ENCODE measurements at regions not wholly inside any gene's neighbourhood (a gene's known extent, or its start where the extent isn't known, plus 50 kb on each side); places are given as distances from the start of the nearest gene placed in this dataset.

DNA sequence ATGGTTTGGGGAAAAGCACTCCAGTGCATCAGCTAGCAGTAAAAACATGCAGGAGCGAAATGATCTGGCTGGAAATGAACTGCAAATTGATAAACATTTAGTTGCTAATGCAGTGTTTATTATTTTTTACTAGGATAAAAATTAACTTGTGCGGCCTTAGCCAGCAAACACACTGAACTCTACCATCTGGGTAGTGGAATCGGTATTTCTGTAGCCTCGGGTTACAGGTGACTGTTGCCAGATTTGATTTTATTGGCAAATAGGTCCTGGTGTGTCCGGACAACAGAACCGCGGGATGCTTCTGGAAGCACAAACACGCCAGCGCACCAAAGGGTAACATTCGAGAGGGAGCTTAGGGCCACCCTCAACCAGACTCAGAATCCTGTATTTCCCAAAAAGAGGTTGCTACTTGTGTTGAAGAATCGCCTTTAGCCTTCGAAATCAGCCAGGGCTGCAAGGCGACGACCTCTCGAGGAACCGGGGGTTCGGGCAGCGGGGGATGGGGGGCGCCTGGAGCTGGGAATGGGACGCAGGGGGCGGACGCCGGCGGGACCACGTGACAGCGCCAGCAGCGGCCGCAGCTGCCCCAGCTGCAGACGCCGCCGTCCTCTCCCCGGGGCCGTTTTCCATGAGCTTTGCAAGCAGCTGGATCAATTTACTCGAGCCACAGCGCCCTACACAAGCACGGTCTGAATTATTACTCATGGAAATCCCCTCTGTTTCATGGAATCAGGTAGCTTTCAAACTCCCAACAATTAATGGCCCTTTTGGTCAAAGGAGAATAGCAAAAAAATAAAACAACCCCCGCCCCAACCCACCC is 158.8 kb downstream of the TOMM20 start:
- no peak overlapping the region for H3K4me3 ChIP-seq (replicated peaks in 1 of 3; ENCODE audit: insufficient read depth in 1 of 3, low read depth in 2 of 3, low read length in 3 of 3)
- no TSS peak for BruUV-seq (replicated peaks)
- CTCF ChIA-PET (ENCODE audit: low intra/inter-chr PET ratio, low total read pairs): no interaction called here
- in situ Hi-C loops (cut with HindIII; ENCODE audit: extremely low pct_ligation_motif_present, low pct_unique_long_range_greater_than_20kb): loop anchor here (10.0 kb wide), 1 partner anchor 475 kb away; no protein-coding TSS in a partner anchor
- H3K27ac ChIP-seq (ENCODE audit: extremely low read length, insufficient read depth, low read length): no peak overlapping the region
- FAIRE-seq (no peak), ATAC-seq (no peak), DNase-seq (ENCODE audit: low spot score) (no peak)
- no peaks in the 10 kb centered on the region for H3K9me3 ChIP-seq (ENCODE audit: low read length)
- no peak overlapping the region for H3K4me2 ChIP-seq (ENCODE audit: low read depth, low read length)
- WGBS (ENCODE audit: low lambda C conversion rate): 97% methylated on average over 37 of the region's 37 CpGs
- H3K36me3 ChIP-seq (replicated peaks in 1 of 2; ENCODE audit: control insufficient read depth in 1 of 2, insufficient read depth in 2 of 2, low read length in 2 of 2): no peaks in the 10 kb centered on the region
- H3K4me1 ChIP-seq (ENCODE audit: insufficient read depth, low read length): peaks cover 74% of the 10 kb centered on the region
- TF ChIP-seq ZSCAN25 (CRISPR knock-in tag; IDR thresholded peaks at IDR 0.05): no peak
- TF ChIP-seq ZNF782 (CRISPR knock-in tag; IDR thresholded peaks at IDR 0.05; ENCODE audit: borderline replicate concordance): no peak
- TF ChIP-seq ZNF282 (IDR thresholded peaks at IDR 0.05; ENCODE audit: partially characterized antibody): no peak
- TF ChIP-seq ZNF780A (CRISPR knock-in tag; IDR thresholded peaks at IDR 0.05): no peak
- TF ChIP-seq, protein P1, sequence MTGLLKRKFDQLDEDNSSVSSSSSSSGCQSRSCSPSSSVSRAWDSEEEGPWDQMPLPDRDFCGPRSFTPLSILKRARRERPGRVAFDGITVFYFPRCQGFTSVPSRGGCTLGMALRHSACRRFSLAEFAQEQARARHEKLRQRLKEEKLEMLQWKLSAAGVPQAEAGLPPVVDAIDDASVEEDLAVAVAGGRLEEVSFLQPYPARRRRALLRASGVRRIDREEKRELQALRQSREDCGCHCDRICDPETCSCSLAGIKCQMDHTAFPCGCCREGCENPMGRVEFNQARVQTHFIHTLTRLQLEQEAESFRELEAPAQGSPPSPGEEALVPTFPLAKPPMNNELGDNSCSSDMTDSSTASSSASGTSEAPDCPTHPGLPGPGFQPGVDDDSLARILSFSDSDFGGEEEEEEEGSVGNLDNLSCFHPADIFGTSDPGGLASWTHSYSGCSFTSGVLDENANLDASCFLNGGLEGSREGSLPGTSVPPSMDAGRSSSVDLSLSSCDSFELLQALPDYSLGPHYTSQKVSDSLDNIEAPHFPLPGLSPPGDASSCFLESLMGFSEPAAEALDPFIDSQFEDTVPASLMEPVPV (CRISPR knock-in tag; IDR thresholded peaks at IDR 0.05): no peak
- H3K9ac ChIP-seq (ENCODE audit: insufficient read depth, low read depth, low read length): no peak overlapping the region
- no peak overlapping the region for H2AFZ ChIP-seq (ENCODE audit: low read length)
- POLR2A ChIA-PET: interaction anchor here (1.0 to 12.9 kb wide), 2 partner anchors 9 to 94 kb away, joined by 3 to 657 read pairs; no protein-coding TSS in a partner anchor
- H3K79me2 ChIP-seq (ENCODE audit: insufficient read depth, low read length): no peaks in the 10 kb centered on the region
- no peaks in the 10 kb centered on the region for H3K27me3 ChIP-seq (ENCODE audit: control insufficient read depth in 1 of 2, insufficient read depth in 2 of 2, low read length in 2 of 2)
- H4K20me1 ChIP-seq (ENCODE audit: insufficient read depth, low read length): no peaks in the 10 kb centered on the region
- intact Hi-C loops (cut with micrococcal nuclease; ENCODE audit: unreplicated experiment): no loop called here

DNA sequence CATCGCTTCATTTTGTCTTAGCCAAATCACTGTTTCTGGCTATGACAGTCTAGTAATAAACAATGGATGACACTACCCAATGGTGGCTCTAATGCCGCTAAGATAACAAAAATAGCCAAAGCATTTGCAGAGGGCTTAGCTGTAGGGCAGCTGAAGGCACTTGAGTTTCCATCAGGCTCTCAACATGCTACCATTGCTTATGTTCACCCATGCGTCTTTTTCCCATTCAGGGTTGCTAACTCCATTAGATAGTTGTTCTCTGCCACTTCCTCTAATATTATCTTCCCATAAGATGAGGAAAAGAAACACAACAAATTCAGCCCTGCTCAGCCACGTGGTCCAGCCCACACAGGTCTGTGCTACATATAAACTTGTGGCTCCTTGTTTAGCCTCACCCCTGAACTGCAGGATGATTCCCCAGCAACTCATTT is 159.6 kb downstream of the TOMM20 start:
- peaks cover 74% of the 10 kb centered on the region for H3K4me1 ChIP-seq (ENCODE audit: insufficient read depth, low read length)
- FAIRE-seq (no peak), DNase-seq (ENCODE audit: low spot score) (no peak), ATAC-seq (no peak)
- no peak overlapping the region for H2AFZ ChIP-seq (ENCODE audit: low read length)
- ChIA-PET CTCF (ENCODE audit: low intra/inter-chr PET ratio, low total read pairs) (no interaction called here), POLR2A (interaction anchor here (12.9 kb wide), 1 partner anchor 9 kb away, joined by 657 read pairs; no protein-coding TSS in a partner anchor)
- no peaks in the 10 kb centered on the region for H3K36me3 ChIP-seq (replicated peaks in 1 of 2; ENCODE audit: control insufficient read depth in 1 of 2, insufficient read depth in 2 of 2, low read length in 2 of 2)
- H3K27ac ChIP-seq (ENCODE audit: extremely low read length, insufficient read depth, low read length): no peak overlapping the region
- no TSS peak for BruUV-seq (replicated peaks)
- in situ Hi-C loops (cut with HindIII; ENCODE audit: extremely low pct_ligation_motif_present, low pct_unique_long_range_greater_than_20kb): no loop called here
- no peak overlapping the region for H3K4me3 ChIP-seq (replicated peaks in 1 of 3; ENCODE audit: insufficient read depth in 1 of 3, low read depth in 2 of 3, low read length in 3 of 3)
- no peak overlapping the region for H3K9ac ChIP-seq (ENCODE audit: insufficient read depth, low read depth, low read length)
- no peaks in the 10 kb centered on the region for H3K27me3 ChIP-seq (ENCODE audit: control insufficient read depth in 1 of 2, insufficient read depth in 2 of 2, low read length in 2 of 2)
- no peaks in the 10 kb centered on the region for H4K20me1 ChIP-seq (ENCODE audit: insufficient read depth, low read length)
- intact Hi-C loops (cut with micrococcal nuclease; ENCODE audit: unreplicated experiment): no loop called here
- no peak overlapping the region for H3K4me2 ChIP-seq (ENCODE audit: low read depth, low read length)
- 95% methylated on average over 4 of the region's 4 CpGs for WGBS (ENCODE audit: low lambda C conversion rate)
- H3K9me3 ChIP-seq (ENCODE audit: low read length): no peaks in the 10 kb centered on the region
- no peaks in the 10 kb centered on the region for H3K79me2 ChIP-seq (ENCODE audit: insufficient read depth, low read length)
- TF ChIP-seq ONECUT2 (CRISPR knock-in tag; IDR thresholded peaks at IDR 0.05) (no peak), ZNF776 (CRISPR knock-in tag; IDR thresholded peaks at IDR 0.05) (no peak)
- TF ChIP-seq, protein P2, sequence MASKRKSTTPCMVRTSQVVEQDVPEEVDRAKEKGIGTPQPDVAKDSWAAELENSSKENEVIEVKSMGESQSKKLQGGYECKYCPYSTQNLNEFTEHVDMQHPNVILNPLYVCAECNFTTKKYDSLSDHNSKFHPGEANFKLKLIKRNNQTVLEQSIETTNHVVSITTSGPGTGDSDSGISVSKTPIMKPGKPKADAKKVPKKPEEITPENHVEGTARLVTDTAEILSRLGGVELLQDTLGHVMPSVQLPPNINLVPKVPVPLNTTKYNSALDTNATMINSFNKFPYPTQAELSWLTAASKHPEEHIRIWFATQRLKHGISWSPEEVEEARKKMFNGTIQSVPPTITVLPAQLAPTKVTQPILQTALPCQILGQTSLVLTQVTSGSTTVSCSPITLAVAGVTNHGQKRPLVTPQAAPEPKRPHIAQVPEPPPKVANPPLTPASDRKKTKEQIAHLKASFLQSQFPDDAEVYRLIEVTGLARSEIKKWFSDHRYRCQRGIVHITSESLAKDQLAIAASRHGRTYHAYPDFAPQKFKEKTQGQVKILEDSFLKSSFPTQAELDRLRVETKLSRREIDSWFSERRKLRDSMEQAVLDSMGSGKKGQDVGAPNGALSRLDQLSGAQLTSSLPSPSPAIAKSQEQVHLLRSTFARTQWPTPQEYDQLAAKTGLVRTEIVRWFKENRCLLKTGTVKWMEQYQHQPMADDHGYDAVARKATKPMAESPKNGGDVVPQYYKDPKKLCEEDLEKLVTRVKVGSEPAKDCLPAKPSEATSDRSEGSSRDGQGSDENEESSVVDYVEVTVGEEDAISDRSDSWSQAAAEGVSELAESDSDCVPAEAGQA (IDR thresholded peaks at IDR 0.05; ENCODE audit: low read depth): no peak
- TF ChIP-seq, protein P2 (CRISPR knock-in tag; IDR thresholded peaks at IDR 0.05; ENCODE audit: borderline replicate concordance): no peak
